Activated T-cell treated with anti-CD3 and anti-CD28 coated beads for 1 hour (primary cell): ENCODE measurements at regions not wholly inside any gene's neighbourhood (a gene's known extent, or its start where the extent isn't known, plus 50 kb on each side); places are given as distances from the start of the nearest gene placed in this dataset.

Experiments used
- DNase-seq: peaks from one replicate; pipeline ENCODE4 v3.0.0-alpha.2; 2020; ENCODE audit warnings: low read depth

DNA sequence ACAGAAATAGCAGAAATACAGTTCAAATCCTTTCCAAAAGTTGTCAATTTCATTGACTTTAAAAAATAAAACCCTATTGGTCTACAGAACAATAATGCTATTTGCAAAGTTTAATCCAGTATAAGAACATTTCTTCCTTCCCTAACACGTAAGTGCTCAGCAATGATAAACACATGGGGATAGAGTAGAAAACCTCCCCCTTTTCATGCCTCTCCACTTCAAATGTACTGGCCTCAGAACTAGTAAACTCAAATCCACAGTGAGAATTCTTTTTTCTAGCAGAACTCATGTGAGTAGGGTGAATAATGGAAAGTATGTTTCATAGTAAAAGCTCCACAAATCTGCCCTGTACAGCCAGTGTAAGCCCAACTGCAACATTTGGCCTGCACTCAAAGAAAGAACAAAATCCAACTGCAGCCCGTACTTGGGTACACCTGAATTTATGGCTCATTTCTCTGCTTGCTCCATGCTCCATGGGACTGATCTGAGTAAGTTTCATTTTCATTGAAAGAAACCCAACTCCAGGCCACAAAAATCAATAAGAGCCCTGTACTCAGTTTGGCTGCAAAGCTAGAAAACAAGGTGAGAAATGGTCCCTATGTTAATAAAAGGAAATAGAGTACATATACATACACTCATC, 115.0 kb upstream of the RMDN2 start:
- no peak for DNase-seq

- no peak for DNase-seq
Observed at GRCh38 chr2:37812414-37812813, 112.7 kb upstream of the RMDN2 start.

GRCh38 chr2:37812941-37813730, 112.0 kb upstream of the RMDN2 start:
- DNase-seq: no peak

- DNase-seq: no peak
Observed at GRCh38 chr2:37816036-37816435, 109.1 kb upstream of the RMDN2 start.

DNA sequence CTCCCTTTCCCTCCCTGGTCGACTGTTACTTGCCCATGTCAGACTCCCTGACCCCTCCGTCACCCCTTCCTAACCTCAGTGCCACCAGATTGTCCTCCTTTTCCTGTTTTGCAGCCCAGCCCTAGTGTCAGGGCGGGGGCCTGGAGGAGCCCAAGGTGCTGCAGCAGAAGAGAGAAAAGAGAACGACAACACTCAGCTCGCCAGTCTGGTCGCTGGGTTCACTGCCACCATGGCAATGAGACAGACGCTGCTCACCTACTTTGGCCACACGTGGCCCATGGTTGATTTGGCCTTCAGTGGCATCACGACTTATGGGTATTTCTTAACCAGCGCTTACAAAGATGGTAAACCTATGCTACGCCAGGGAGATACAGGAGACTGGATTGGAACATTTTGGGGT, 108.4 kb upstream of the RMDN2 start:
- DNase-seq: no peak

GRCh38 chr2:37819186-37819585, 105.9 kb upstream of the RMDN2 start:
- no peak for DNase-seq

DNA sequence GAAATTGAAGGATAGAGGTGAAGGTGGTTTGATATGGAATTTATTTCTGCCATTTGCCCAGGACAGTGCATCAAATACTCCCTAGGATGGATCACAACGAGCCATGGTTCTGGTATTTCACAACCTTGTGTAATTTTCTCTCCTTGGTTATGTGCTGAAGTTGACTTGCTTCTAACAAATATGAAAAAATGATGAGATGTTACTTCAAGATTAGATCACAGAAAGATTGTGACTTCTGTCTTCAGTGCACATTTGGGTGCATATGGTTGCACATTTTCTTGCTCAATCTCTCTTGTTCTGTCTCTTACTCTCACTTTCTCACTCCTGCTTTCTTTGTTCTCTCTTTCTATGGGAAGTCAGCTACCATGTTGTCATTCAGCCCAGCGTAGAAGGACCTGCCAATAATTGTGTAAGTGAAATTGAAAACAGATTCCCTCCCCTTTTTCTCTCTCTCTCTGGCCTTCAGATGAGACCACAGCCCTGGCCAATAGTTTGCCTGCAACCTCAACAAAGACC, 104.6 kb upstream of the RMDN2 start:
- DNase-seq: no peak

- no peak for DNase-seq
Observed at GRCh38 chr2:37825586-37825985, 99.5 kb upstream of the RMDN2 start.

GRCh38 chr2:37826611-37827010, 98.5 kb upstream of the RMDN2 start:
- DNase-seq: no peak

GRCh38 chr2:37827455-37827854, 97.6 kb upstream of the RMDN2 start:
- DNase-seq: no peak

DNA sequence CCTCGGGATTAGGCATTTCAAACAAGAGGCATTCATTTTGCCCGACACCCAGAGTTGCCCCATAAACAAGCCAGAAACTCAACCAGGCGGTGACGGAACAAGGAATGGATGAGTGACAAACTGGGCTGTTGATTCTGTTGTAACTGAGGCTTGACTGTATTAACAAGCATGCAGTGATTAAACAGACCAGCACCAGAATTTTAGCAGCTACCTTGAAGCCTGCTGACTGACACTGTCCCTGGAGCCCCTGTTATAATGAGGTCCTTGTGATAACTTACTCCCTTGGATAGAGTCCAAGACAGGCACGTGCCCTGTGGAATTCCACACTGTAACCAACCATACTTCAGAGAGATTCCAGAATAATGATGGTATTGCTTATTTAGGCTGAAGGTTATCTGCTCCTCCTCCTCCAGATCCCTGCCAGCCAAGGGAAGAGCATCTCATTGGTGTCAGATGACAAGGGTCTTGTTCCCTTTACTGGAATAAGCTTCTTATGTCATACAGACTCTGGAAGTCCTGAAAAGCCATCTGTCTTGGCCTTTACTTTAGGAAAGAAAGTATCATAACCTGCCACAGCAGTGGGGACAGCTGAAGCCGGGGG, 97.1 kb upstream of the RMDN2 start:
- no peak for DNase-seq

GRCh38 chr2:37829202-37829601, 95.9 kb upstream of the RMDN2 start:
- no peak for DNase-seq

DNA sequence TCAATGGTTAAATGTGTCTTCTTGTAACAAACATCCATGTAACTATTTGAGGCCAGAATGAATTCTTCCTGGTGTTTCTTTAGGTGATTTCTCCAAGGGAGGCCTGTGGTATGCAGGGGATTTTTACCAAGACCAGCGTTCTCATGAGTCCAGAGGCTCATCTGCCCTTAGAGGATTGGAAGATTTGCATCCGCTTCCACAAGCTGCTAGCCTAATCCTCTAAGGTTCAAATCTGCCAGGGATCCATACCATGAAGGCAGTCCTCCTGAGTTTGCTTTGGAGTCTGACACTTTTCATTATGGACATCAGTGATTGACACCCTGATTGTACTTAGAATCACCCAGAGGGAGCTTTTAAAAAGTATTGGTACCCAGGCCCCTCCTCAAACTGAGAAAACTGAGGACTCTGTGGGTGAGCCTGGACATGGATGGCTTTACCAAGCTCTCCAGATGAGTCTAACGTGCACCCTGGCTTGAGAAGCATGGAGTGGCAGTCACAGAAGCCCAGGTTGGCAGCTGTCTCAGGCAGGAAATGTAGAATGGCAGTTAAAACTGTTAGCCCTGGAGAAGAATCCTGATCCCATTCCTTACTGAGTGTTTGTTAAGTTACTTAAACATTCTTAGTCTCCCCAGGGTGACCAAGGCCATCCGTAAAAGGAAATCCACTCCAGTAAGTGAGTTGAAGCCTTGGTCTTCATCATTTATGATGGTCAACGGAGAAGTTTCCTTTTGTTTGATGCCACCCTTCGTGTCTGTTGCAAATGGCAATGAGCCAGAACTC, 95.3 kb upstream of the RMDN2 start:
- no peak for DNase-seq

- DNase-seq: no peak
Observed at GRCh38 chr2:37830636-37831035, 94.5 kb upstream of the RMDN2 start.

DNA sequence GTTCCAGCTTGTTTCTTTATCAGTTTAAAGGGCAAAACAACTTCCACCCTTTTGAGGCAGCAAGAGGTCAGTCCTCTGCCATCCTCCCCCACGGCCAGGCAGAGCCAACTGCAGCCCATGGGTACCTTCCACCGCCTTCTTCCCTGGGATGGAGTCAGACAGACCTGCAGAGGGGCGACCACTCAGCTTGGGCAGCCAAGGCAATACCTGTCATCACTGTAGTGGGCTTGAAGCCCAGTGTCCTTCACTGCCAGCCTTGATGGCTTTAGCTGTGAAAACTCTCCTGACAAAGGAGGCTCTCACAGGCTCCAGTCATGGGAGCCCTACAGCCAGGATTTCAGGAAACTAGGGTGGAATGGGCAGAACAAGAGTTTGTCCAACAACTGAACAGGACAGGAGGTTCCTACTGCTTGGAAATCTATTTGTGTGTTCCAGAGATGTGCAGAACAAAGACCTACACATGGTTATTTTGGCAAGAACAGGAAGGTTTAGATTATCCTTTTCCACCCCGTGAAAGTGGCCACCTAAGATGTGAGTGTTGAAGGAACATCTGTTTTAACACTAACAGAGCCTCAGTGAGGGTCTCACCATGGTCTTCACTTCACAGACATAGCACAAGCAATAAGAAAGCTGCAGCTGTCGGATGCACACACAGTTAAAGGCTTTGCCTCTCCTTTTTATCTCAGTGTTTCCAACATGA, 93.9 kb upstream of the RMDN2 start:
- no peak for DNase-seq

GRCh38 chr2:37832590-37833197, 92.4 kb upstream of the RMDN2 start:
- DNase-seq: peak; percentile 87

DNA sequence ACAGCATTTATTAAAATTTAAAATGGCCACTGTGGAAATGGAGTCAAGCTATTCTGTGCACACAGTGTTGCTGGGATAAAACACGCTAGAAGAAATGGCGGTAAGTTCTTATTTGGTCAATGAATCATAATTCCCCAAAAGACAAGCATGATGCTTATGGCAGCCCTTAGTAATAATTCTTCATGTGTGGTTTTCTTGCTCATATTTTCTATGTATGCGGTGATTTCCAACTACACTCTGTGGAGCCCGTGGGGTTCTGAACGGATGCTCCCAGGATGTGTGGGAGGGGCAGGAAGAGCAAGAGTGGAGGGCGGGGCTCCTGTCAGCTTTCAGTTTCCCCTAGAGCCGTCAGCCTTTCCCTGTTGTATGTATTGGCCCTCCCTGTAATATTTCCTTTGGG, 91.7 kb upstream of the RMDN2 start:
- no peak for DNase-seq

- DNase-seq: no peak
Observed at GRCh38 chr2:37836270-37836669, 88.8 kb upstream of the RMDN2 start.

DNA sequence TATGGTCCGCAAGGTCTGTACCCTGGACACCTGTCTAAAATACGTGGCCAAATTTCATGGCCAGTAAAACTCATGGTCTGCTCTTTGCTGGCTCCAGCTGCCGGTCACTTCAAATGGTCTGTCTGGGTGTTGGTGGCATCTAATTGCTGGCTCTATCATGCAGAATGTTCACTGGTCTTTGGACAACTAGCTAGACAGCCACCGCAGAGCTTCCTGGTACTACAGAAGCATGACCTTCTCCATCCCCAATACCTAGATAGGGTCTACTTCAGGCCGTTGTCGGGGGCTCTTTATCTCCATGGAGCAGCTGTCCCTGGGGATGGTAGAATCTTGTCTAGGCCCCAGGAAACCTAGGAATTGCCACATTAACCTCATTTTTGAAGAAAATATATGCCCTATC, 88.4 kb upstream of the RMDN2 start:
- DNase-seq: no peak

GRCh38 chr2:37837628-37838328, 87.3 kb upstream of the RMDN2 start:
- no peak for DNase-seq
